ENCODE measurements at regions not wholly inside any gene's neighbourhood (a gene's known extent, or its start where the extent isn't known, plus 50 kb on each side); places are given as distances from the start of the nearest gene placed in this dataset.

GRCh38 chr3:106908181-106908938, 468.9 kb upstream of the CCDC54 start:
- peak overlapping the region; percentile 49 for H3K14ac ChIP-seq (ENCODE audit: low read length)
- no CpG with 5 or more reads among the region's 10 CpGs for WGBS, 2 donors (ENCODE audit: extremely low coverage in 2 of 2, insufficient read length in 2 of 2, insufficient replicate concordance in 1 of 2)
- peak overlapping the region; percentile 15 for H3K18ac ChIP-seq (ENCODE audit: low read length)
- no peak overlapping the region for H2BK12ac ChIP-seq (ENCODE audit: low read length)
- no peak overlapping the region for H3K9ac ChIP-seq (ENCODE audit: low read depth, low read length, poor library complexity)
- no peak overlapping the region for H3K27ac ChIP-seq (replicated peaks; ENCODE audit: low read length)
- no peak overlapping the region for H3K4ac ChIP-seq (ENCODE audit: low read length)
- H2BK15ac ChIP-seq (ENCODE audit: low read length) = no peak overlapping the region
- H3K4me2 ChIP-seq (ENCODE audit: insufficient read depth, low read length, poor library complexity, severe bottlenecking) = no peak overlapping the region
- H4K91ac ChIP-seq (ENCODE audit: low read depth, low read length, poor library complexity) = no peak overlapping the region
- H3K4me3 ChIP-seq (ENCODE audit: low read length in 2 of 2) = peak overlapping the region in 1 of 2 donors; percentile 42
- H2AFZ ChIP-seq (ENCODE audit: low read length) = no peak overlapping the region
- no peaks in the 10 kb centered on the region for H3K36me3 ChIP-seq (replicated peaks in 1 of 2; ENCODE audit: control insufficient read depth in 2 of 2, insufficient read depth in 2 of 2, low read length in 2 of 2)
- H3K4me1 ChIP-seq (ENCODE audit: control insufficient read depth in 2 of 2, insufficient read depth in 1 of 2, low read depth in 1 of 2, low read length in 2 of 2) = peaks cover 5% of the 10 kb centered on the region in 2 donors
- H3K23ac ChIP-seq (ENCODE audit: low read depth, low read length, poor library complexity) = no peak overlapping the region
- peaks cover 6 to 9% of the 10 kb centered on the region in 2 donors for H3K9me3 ChIP-seq (replicated peaks in 1 of 2; ENCODE audit: control insufficient read depth in 2 of 2, insufficient read depth in 1 of 2, low read depth in 1 of 2, low read length in 2 of 2)
- peak overlapping the region; percentile 3 for H4K8ac ChIP-seq (ENCODE audit: low read depth, low read length)
- no peaks in the 10 kb centered on the region for H3K27me3 ChIP-seq (ENCODE audit: control insufficient read depth in 3 of 3, insufficient read depth in 3 of 3, low read depth in 1 of 3, low read length in 3 of 3)
- peak overlapping the region; percentile 46 for H2AK5ac ChIP-seq (ENCODE audit: low read depth, low read length)
- DNase-seq (ENCODE audit: low spot score) = no peak
- no peaks in the 10 kb centered on the region for H3K79me1 ChIP-seq (ENCODE audit: low read depth, low read length)
- no peak overlapping the region for H2BK120ac ChIP-seq (ENCODE audit: low read depth, low read length)
- peak overlapping the region; percentile 26 for H2BK5ac ChIP-seq (ENCODE audit: low read length)

DNA sequence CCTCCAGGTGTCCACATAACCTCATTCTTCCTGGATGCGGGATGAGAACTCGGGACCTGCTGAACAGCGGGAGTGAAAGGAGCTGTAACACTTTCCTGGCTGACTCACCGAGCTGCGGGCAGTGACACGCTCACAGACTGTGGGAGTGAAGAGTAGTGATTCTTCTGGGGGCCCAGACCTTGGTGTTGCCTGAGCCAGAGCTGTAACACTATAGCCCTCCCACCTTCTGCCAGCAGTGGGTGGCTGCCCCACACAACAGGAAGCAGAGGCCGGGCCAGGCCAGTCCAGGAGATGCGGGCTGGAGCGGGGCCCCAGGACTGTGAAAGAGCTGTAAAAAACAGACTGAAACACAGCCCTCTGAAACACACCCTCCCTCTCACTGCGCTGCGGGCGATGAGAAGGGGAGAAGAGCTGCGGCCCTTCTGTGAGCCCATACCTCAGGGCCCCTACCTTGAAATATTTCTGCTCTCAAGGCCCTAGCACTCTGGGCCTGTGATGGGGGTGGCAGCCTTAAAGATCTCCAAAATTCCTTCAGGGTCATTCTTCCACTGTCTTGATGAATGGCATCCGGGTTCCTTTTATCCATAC, 464.0 kb upstream of the CCDC54 start:
- H3K4me3 ChIP-seq (ENCODE audit: low read length in 2 of 2) = peak overlapping the region in 1 of 2 donors; percentile 13
- no CpG with 5 or more reads among the region's 14 CpGs for WGBS, 2 donors (ENCODE audit: extremely low coverage in 2 of 2, insufficient read length in 2 of 2, insufficient replicate concordance in 1 of 2)

GRCh38 chr3:106913966-106914365, 463.3 kb upstream of the CCDC54 start:
- no peak overlapping the region for H2BK5ac ChIP-seq (ENCODE audit: low read length)
- no peak overlapping the region for H2BK12ac ChIP-seq (ENCODE audit: low read length)
- no peaks in the 10 kb centered on the region for H3K79me1 ChIP-seq (ENCODE audit: low read depth, low read length)
- no peak overlapping the region for H2BK120ac ChIP-seq (ENCODE audit: low read depth, low read length)
- H3K23ac ChIP-seq (ENCODE audit: low read depth, low read length, poor library complexity) = no peak overlapping the region
- H4K91ac ChIP-seq (ENCODE audit: low read depth, low read length, poor library complexity) = no peak overlapping the region
- no peak overlapping the region for H3K27ac ChIP-seq (replicated peaks; ENCODE audit: low read length)
- no peak overlapping the region for H2BK15ac ChIP-seq (ENCODE audit: low read length)
- H3K36me3 ChIP-seq (replicated peaks in 1 of 2; ENCODE audit: control insufficient read depth in 2 of 2, insufficient read depth in 2 of 2, low read length in 2 of 2) = no peaks in the 10 kb centered on the region
- no peak overlapping the region for H3K4me3 ChIP-seq (ENCODE audit: low read length in 2 of 2)
- no peak overlapping the region for H3K4ac ChIP-seq (ENCODE audit: low read length)
- H2AFZ ChIP-seq (ENCODE audit: low read length) = peak overlapping the region; percentile 89
- H3K18ac ChIP-seq (ENCODE audit: low read length) = no peak overlapping the region
- H4K8ac ChIP-seq (ENCODE audit: low read depth, low read length) = no peak overlapping the region
- peaks cover 2 to 4% of the 10 kb centered on the region in 2 donors for H3K9me3 ChIP-seq (replicated peaks in 1 of 2; ENCODE audit: control insufficient read depth in 2 of 2, insufficient read depth in 1 of 2, low read depth in 1 of 2, low read length in 2 of 2)
- no CpG with 5 or more reads among the region's 4 CpGs for WGBS, 2 donors (ENCODE audit: extremely low coverage in 2 of 2, insufficient read length in 2 of 2, insufficient replicate concordance in 1 of 2)
- DNase-seq (ENCODE audit: low spot score) = no peak
- H2AK5ac ChIP-seq (ENCODE audit: low read depth, low read length) = no peak overlapping the region
- H3K4me1 ChIP-seq (ENCODE audit: control insufficient read depth in 2 of 2, insufficient read depth in 1 of 2, low read depth in 1 of 2, low read length in 2 of 2) = peaks cover 10 to 25% of the 10 kb centered on the region in 2 donors
- no peak overlapping the region for H3K14ac ChIP-seq (ENCODE audit: low read length)
- H3K4me2 ChIP-seq (ENCODE audit: insufficient read depth, low read length, poor library complexity, severe bottlenecking) = no peak overlapping the region
- H3K27me3 ChIP-seq (ENCODE audit: control insufficient read depth in 3 of 3, insufficient read depth in 3 of 3, low read depth in 1 of 3, low read length in 3 of 3) = no peaks in the 10 kb centered on the region
- no peak overlapping the region for H3K9ac ChIP-seq (ENCODE audit: low read depth, low read length, poor library complexity)

More for the DNA sequence above, 464.0 kb upstream of the CCDC54 start:
- Histone ChIP-seq H2BK120ac (ENCODE audit: low read depth, low read length) (no peak overlapping the region), H3K9ac (ENCODE audit: low read depth, low read length, poor library complexity) (no peak overlapping the region), H3K23ac (ENCODE audit: low read depth, low read length, poor library complexity) (no peak overlapping the region), H2BK5ac (ENCODE audit: low read length) (no peak overlapping the region), H3K14ac (ENCODE audit: low read length) (no peak overlapping the region), H3K4me1 (ENCODE audit: control insufficient read depth in 2 of 2, insufficient read depth in 1 of 2, low read depth in 1 of 2, low read length in 2 of 2) (peaks cover 10 to 25% of the 10 kb centered on the region in 2 donors), H3K79me1 (ENCODE audit: low read depth, low read length) (no peaks in the 10 kb centered on the region), H3K27ac (replicated peaks; ENCODE audit: low read length) (no peak overlapping the region), H3K36me3 (replicated peaks in 1 of 2; ENCODE audit: control insufficient read depth in 2 of 2, insufficient read depth in 2 of 2, low read length in 2 of 2) (no peaks in the 10 kb centered on the region), H2AFZ (ENCODE audit: low read length) (peak overlapping the region; percentile 89), H3K9me3 (replicated peaks in 1 of 2; ENCODE audit: control insufficient read depth in 2 of 2, insufficient read depth in 1 of 2, low read depth in 1 of 2, low read length in 2 of 2) (peaks cover 6 to 9% of the 10 kb centered on the region in 2 donors), H4K8ac (ENCODE audit: low read depth, low read length) (no peak overlapping the region), H3K4me2 (ENCODE audit: insufficient read depth, low read length, poor library complexity, severe bottlenecking) (peak overlapping the region; percentile 38), H3K4ac (ENCODE audit: low read length) (no peak overlapping the region), H2BK15ac (ENCODE audit: low read length) (peak overlapping the region; percentile 7), H4K91ac (ENCODE audit: low read depth, low read length, poor library complexity) (no peak overlapping the region), H2BK12ac (ENCODE audit: low read length) (peak overlapping the region; percentile 2), H2AK5ac (ENCODE audit: low read depth, low read length) (no peak overlapping the region), H3K18ac (ENCODE audit: low read length) (peak overlapping the region; percentile 85), H3K27me3 (ENCODE audit: control insufficient read depth in 3 of 3, insufficient read depth in 3 of 3, low read depth in 1 of 3, low read length in 3 of 3) (no peaks in the 10 kb centered on the region)
- DNase-seq (ENCODE audit: low spot score) = peak; percentile 8

DNA sequence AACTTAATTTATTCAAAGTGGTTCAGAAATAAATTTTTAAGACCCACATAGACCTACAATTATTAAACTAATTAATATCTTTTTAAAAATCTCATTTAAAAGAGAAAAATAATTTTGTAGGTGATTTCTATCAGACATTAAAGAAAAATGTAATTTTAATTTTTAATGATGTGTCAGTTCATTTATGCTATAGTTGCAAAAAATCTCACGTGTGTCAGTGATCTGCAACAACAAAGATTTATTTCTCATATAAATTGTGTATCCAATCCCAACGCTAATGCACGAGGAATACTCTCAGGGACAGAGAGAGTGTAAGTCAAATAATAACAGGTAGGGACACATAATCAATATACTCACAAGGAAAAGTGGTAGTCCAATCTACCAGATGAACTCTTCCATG, 456.6 kb upstream of the CCDC54 start:
- H2BK120ac ChIP-seq (ENCODE audit: low read depth, low read length) = no peak overlapping the region
- H4K91ac ChIP-seq (ENCODE audit: low read depth, low read length, poor library complexity) = no peak overlapping the region
- no peak overlapping the region for H2AFZ ChIP-seq (ENCODE audit: low read length)
- no peak overlapping the region for H2BK15ac ChIP-seq (ENCODE audit: low read length)
- no peak overlapping the region for H3K4me3 ChIP-seq (ENCODE audit: low read length in 2 of 2)
- no peak overlapping the region for H3K9ac ChIP-seq (ENCODE audit: low read depth, low read length, poor library complexity)
- no peak overlapping the region for H2AK5ac ChIP-seq (ENCODE audit: low read depth, low read length)
- H3K4ac ChIP-seq (ENCODE audit: low read length) = no peak overlapping the region
- H3K9me3 ChIP-seq (replicated peaks in 1 of 2; ENCODE audit: control insufficient read depth in 2 of 2, insufficient read depth in 1 of 2, low read depth in 1 of 2, low read length in 2 of 2) = no peaks in the 10 kb centered on the region
- whole genome bisulfite sequencing, 2 donors (ENCODE audit: extremely low coverage in 2 of 2, insufficient read length in 2 of 2, insufficient replicate concordance in 1 of 2) = no CpG with 5 or more reads among the region's 3 CpGs
- H2BK12ac ChIP-seq (ENCODE audit: low read length) = no peak overlapping the region
- no peak overlapping the region for H3K4me2 ChIP-seq (ENCODE audit: insufficient read depth, low read length, poor library complexity, severe bottlenecking)
- H3K23ac ChIP-seq (ENCODE audit: low read depth, low read length, poor library complexity) = no peak overlapping the region
- no peak overlapping the region for H3K14ac ChIP-seq (ENCODE audit: low read length)
- H3K79me1 ChIP-seq (ENCODE audit: low read depth, low read length) = no peaks in the 10 kb centered on the region
- H3K27me3 ChIP-seq (ENCODE audit: control insufficient read depth in 3 of 3, insufficient read depth in 3 of 3, low read depth in 1 of 3, low read length in 3 of 3) = no peaks in the 10 kb centered on the region
- H3K27ac ChIP-seq (replicated peaks; ENCODE audit: low read length) = no peak overlapping the region
- no peaks in the 10 kb centered on the region for H3K36me3 ChIP-seq (replicated peaks in 1 of 2; ENCODE audit: control insufficient read depth in 2 of 2, insufficient read depth in 2 of 2, low read length in 2 of 2)
- DNase-seq (ENCODE audit: low spot score) = no peak
- no peak overlapping the region for H2BK5ac ChIP-seq (ENCODE audit: low read length)
- H4K8ac ChIP-seq (ENCODE audit: low read depth, low read length) = no peak overlapping the region
- H3K18ac ChIP-seq (ENCODE audit: low read length) = no peak overlapping the region
- no peaks in the 10 kb centered on the region for H3K4me1 ChIP-seq (ENCODE audit: control insufficient read depth in 2 of 2, insufficient read depth in 1 of 2, low read depth in 1 of 2, low read length in 2 of 2)

Data from neuronal stem cell (in vitro differentiated cells).